ENCODE measurements at regions not wholly inside any gene's neighbourhood (a gene's known extent, or its start where the extent isn't known, plus 50 kb on each side); places are given as distances from the start of the nearest gene placed in this dataset.

- no peak for DNase-seq (ENCODE audit: low read depth, low spot score)
- no peak for TF ChIP-seq CTCF (IDR thresholded peaks at IDR 0.05; ENCODE audit: low read depth, low read length)
- in situ Hi-C loops (cut with HindIII; ENCODE audit: low sequenced_read_pairs) = no loop called here
- no peak overlapping the region for H3K4me3 ChIP-seq (ENCODE audit: low read depth, low read length)
Observed at GRCh38 chr5:38720554-38721361, 125.1 kb upstream of the OSMR start.

GRCh38 chr5:38722918-38723317 lies 122.9 kb upstream of the OSMR start:
- no peak for DNase-seq (ENCODE audit: low read depth, low spot score)
- in situ Hi-C loops (cut with HindIII; ENCODE audit: low sequenced_read_pairs) = no loop called here
- H3K4me3 ChIP-seq (ENCODE audit: low read depth, low read length) = no peak overlapping the region
- no peak for TF ChIP-seq CTCF (IDR thresholded peaks at IDR 0.05; ENCODE audit: low read depth, low read length)

GRCh38 chr5:38723426-38723825 lies 122.4 kb upstream of the OSMR start:
- H3K4me3 ChIP-seq (ENCODE audit: low read depth, low read length) = no peak overlapping the region
- no peak for DNase-seq (ENCODE audit: low read depth, low spot score)
- TF ChIP-seq CTCF (IDR thresholded peaks at IDR 0.05; ENCODE audit: low read depth, low read length) = no peak
- in situ Hi-C loops (cut with HindIII; ENCODE audit: low sequenced_read_pairs) = no loop called here

- TF ChIP-seq CTCF (IDR thresholded peaks at IDR 0.05; ENCODE audit: low read depth, low read length) = peak; percentile 14
- peak; percentile 83 for DNase-seq (ENCODE audit: low read depth, low spot score)
- no peak overlapping the region for H3K4me3 ChIP-seq (ENCODE audit: low read depth, low read length)
- in situ Hi-C loops (cut with HindIII; ENCODE audit: low sequenced_read_pairs) = no loop called here
Observed at GRCh38 chr5:38724301-38725030, 121.3 kb upstream of the OSMR start.

- in situ Hi-C loops (cut with HindIII; ENCODE audit: low sequenced_read_pairs) = no loop called here
- no peak overlapping the region for H3K4me3 ChIP-seq (ENCODE audit: low read depth, low read length)
- no peak for TF ChIP-seq CTCF (IDR thresholded peaks at IDR 0.05; ENCODE audit: low read depth, low read length)
- DNase-seq (ENCODE audit: low read depth, low spot score) = peak; percentile 25
Observed at GRCh38 chr5:38725371-38725865, 120.4 kb upstream of the OSMR start.

- in situ Hi-C loops (cut with HindIII; ENCODE audit: low sequenced_read_pairs) = no loop called here
- no peak for DNase-seq (ENCODE audit: low read depth, low spot score)
- TF ChIP-seq CTCF (IDR thresholded peaks at IDR 0.05; ENCODE audit: low read depth, low read length) = no peak
- no peak overlapping the region for H3K4me3 ChIP-seq (ENCODE audit: low read depth, low read length)
Observed at GRCh38 chr5:38726279-38726678, 119.5 kb upstream of the OSMR start.
